H1 (cell line): ENCODE measurements at regions not wholly inside any gene's neighbourhood (a gene's known extent, or its start where the extent isn't known, plus 50 kb on each side); places are given as distances from the start of the nearest gene placed in this dataset.

Source experiments
- CTCF ChIA-PET: fragments of 300-600 bp; sonication (Branson Sonifier 250); formaldehyde crosslinking; loops from one replicate; lab custom pipeline; 2021; ENCODE audit not compliant: partially characterized antibody; lab: Charles Lee
- POLR2A ChIA-PET: fragments of 300-600 bp; sonication (Branson Sonifier 250); formaldehyde crosslinking; loops from one replicate; lab custom pipeline; 2021; ENCODE audit warnings: inconsistent platforms; ENCODE audit not compliant: partially characterized antibody; lab: Charles Lee
- DNase-seq, 2 experiments: peaks; one replicate each; pipeline versions ENCODE4 v3.0.0 to v3.0.0-alpha.2; 2010 to 2022; ENCODE audit warnings: low spot score in 2 of 2, low read depth in 1 of 2, mixed read lengths in 1 of 2
- FAIRE-seq: peaks from 2 replicates; lab custom pipeline; 2011; peaks lifted over from hg19 to GRCh38; lab: Jason Lieb, UNC
- H2AFZ ChIP-seq: 2 replicates; pipeline ENCODE4 v1.8.1; 2012; ENCODE audit warnings: low read length, inconsistent platforms
- H2AK5ac ChIP-seq: 2 replicates; pipeline ENCODE4 v1.6.1; 2013; ENCODE audit warnings: low read depth, low read length
- H2BK120ac ChIP-seq: replicated peaks from 2 replicates; pipeline ENCODE3; 2013; ENCODE audit warnings: low read depth, low read length, inconsistent platforms
- H2BK12ac ChIP-seq: 2 replicates; pipeline ENCODE4 v1.6.1; 2013; ENCODE audit warnings: low read depth, low read length
- H2BK15ac ChIP-seq: 2 replicates; pipeline ENCODE4 v1.6.1; 2013; ENCODE audit warnings: low read length
- H2BK20ac ChIP-seq: 2 replicates; pipeline ENCODE4 v1.6.1; 2013; ENCODE audit warnings: low read length
- H2BK5ac ChIP-seq: 2 replicates; pipeline ENCODE4 v1.6.1; 2013; ENCODE audit warnings: low read depth, low read length
- H3K14ac ChIP-seq: 2 replicates; pipeline ENCODE4 v1.6.1; 2013; ENCODE audit warnings: inconsistent platforms; ENCODE audit not compliant: insufficient read length
- H3K18ac ChIP-seq: 2 replicates; pipeline ENCODE4 v1.6.1; 2013; ENCODE audit warnings: low read length; ENCODE audit errors: extremely low read depth
- H3K23ac ChIP-seq: 2 replicates; pipeline ENCODE4 v1.6.1; 2013; ENCODE audit warnings: inconsistent platforms; ENCODE audit not compliant: insufficient read length
- H3K23me2 ChIP-seq: 2 replicates; pipeline ENCODE4 v1.6.1; 2013; ENCODE audit warnings: low read depth, low read length
- H3K27ac ChIP-seq: 2 replicates; pipeline ENCODE4 v1.6.1; 2011; ENCODE audit warnings: low read depth, low read length, inconsistent platforms
- H3K27me3 ChIP-seq, 4 experiments: replicated peaks in 1 of 4; 1 replicate in 1 of 4; 2 replicates in 3 of 4; pipeline versions ENCODE4 v1.6.1 to v1.8.1; 2011 to 2013; ENCODE audit warnings: low read length in 3 of 4, mild to moderate bottlenecking in 3 of 4, inconsistent platforms in 2 of 4, mixed read lengths in 2 of 4, moderate library complexity in 1 of 4; ENCODE audit not compliant: control insufficient read depth in 3 of 4, insufficient read depth in 3 of 4; ENCODE audit errors: extremely low read depth in 1 of 4
- H3K36me3 ChIP-seq, 4 experiments: 2 replicates each; pipeline versions ENCODE4 v1.6.1 to v1.8.1; 2011 to 2013; ENCODE audit warnings: mild to moderate bottlenecking in 4 of 4, low read length in 3 of 4, moderate library complexity in 2 of 4, control low read depth in 1 of 4, inconsistent platforms in 1 of 4; ENCODE audit not compliant: insufficient read depth in 4 of 4, control insufficient read depth in 2 of 4
- H3K4ac ChIP-seq: replicated peaks from 2 replicates; pipeline ENCODE3; 2013; ENCODE audit warnings: low read length, low read depth, mixed read lengths, inconsistent platforms; ENCODE audit not compliant: insufficient read length
- H3K4me1 ChIP-seq, 4 experiments: replicated peaks in 1 of 4; 1 replicate in 1 of 4; 2 replicates in 3 of 4; pipeline versions ENCODE4 v1.6.1 to v1.8.1; 2011 to 2013; ENCODE audit warnings: low read length in 3 of 4, inconsistent platforms in 2 of 4, mixed read lengths in 1 of 4; ENCODE audit not compliant: insufficient read depth in 4 of 4, control insufficient read depth in 3 of 4
- H3K4me2 ChIP-seq, 2 experiments: 2 replicates each; pipeline versions ENCODE4 v1.6.1 to v1.8.1; 2011 to 2013; ENCODE audit warnings: low read depth in 2 of 2, low read length in 2 of 2, control low read depth in 1 of 2, inconsistent platforms in 1 of 2, mild to moderate bottlenecking in 1 of 2; ENCODE audit not compliant: insufficient read depth in 1 of 2
- H3K4me3 ChIP-seq, 4 experiments: fragments of 200-600, 300-600 bp in 1 of 4; sonication (generic), shearing (Covaris generic), sonication (Bioruptor Twin) in 1 of 4; 2 replicates each; pipeline versions ENCODE4 v1.5.1 to v1.8.1; 2011 to 2016; ENCODE audit warnings: low read length in 4 of 4, low read depth in 3 of 4, control low read depth in 2 of 4, inconsistent platforms in 2 of 4, mild to moderate bottlenecking in 2 of 4, mixed read lengths in 1 of 4, moderate library complexity in 1 of 4; ENCODE audit not compliant: insufficient read depth in 2 of 4; ENCODE audit errors: extremely low read depth in 1 of 4
- H3K56ac ChIP-seq: replicated peaks from 2 replicates; pipeline ENCODE3; 2013; ENCODE audit warnings: low read depth, mild to moderate bottlenecking, mixed read lengths, low read length, inconsistent platforms; ENCODE audit not compliant: insufficient read length
- H3K79me1 ChIP-seq: 2 replicates; pipeline ENCODE4 v1.6.1; 2013; ENCODE audit warnings: low read depth, low read length, control low read depth
- H3K79me2 ChIP-seq, 2 experiments: 2 replicates each; pipeline versions ENCODE4 v1.6.1 to v1.8.1; 2012 to 2013; ENCODE audit warnings: low read length in 2 of 2, mild to moderate bottlenecking in 2 of 2, inconsistent platforms in 1 of 2; ENCODE audit not compliant: insufficient read depth in 2 of 2, control insufficient read depth in 1 of 2
- H3K9ac ChIP-seq, 4 experiments: replicated peaks in 1 of 4; 1 replicate in 1 of 4; 2 replicates in 3 of 4; pipeline versions ENCODE4 v1.6.1 to v1.8.1; 2011 to 2013; ENCODE audit warnings: low read depth in 3 of 4, low read length in 3 of 4, control low read depth in 2 of 4, mild to moderate bottlenecking in 2 of 4, moderate library complexity in 2 of 4, inconsistent platforms in 1 of 4; ENCODE audit errors: extremely low read depth in 1 of 4
- H3K9me3 ChIP-seq, 2 experiments: 2 replicates each; pipeline versions ENCODE4 v1.6.1 to v1.8.1; 2012 to 2013; ENCODE audit warnings: mild to moderate bottlenecking in 2 of 2, moderate library complexity in 2 of 2, control low read depth in 1 of 2, inconsistent platforms in 1 of 2, low read depth in 1 of 2, low read length in 1 of 2, mixed read lengths in 1 of 2; ENCODE audit not compliant: insufficient read depth in 2 of 2
- H4K20me1 ChIP-seq, 2 experiments: replicated peaks in 1 of 2; 2 replicates each; pipeline versions ENCODE3 to v1.8.1; 2011 to 2013; ENCODE audit warnings: inconsistent platforms in 2 of 2, low read length in 2 of 2, mild to moderate bottlenecking in 1 of 2; ENCODE audit not compliant: insufficient read depth in 2 of 2, control insufficient read depth in 1 of 2
- H4K5ac ChIP-seq: 2 replicates; pipeline ENCODE4 v1.6.1; 2013; ENCODE audit warnings: low read length, low read depth, mixed read lengths, inconsistent platforms; ENCODE audit not compliant: insufficient read length
- H4K8ac ChIP-seq: 2 replicates; pipeline ENCODE4 v1.8.0; 2013; ENCODE audit warnings: mild to moderate bottlenecking, moderate library complexity, low read length, inconsistent platforms; ENCODE audit not compliant: insufficient read depth; ENCODE audit errors: extremely low read depth
- H4K91ac ChIP-seq: replicated peaks from 2 replicates; pipeline ENCODE3; 2013; ENCODE audit warnings: low read length, mixed read lengths, inconsistent platforms; ENCODE audit not compliant: insufficient read length
- ASH2L ChIP-seq: fragments of 200-600, 300-600 bp; sonication (generic); IDR thresholded peaks from one replicate; pipeline ENCODE4 v1.7.1; 2017; ENCODE audit warnings: low read length
- BACH1 ChIP-seq: IDR thresholded peaks from 2 replicates; pipeline ENCODE4 v1.6.1; 2012; ENCODE audit warnings: low read length, improper control_type of control experiment
- CEBPB ChIP-seq: IDR thresholded peaks from 2 replicates; pipeline ENCODE4 v1.6.1; 2012; ENCODE audit warnings: low read depth, low read length
- EGR1 ChIP-seq: IDR thresholded peaks from 2 replicates; pipeline ENCODE4 v1.6.1; 2011; ENCODE audit warnings: low read depth, low read length, borderline replicate concordance
- EZH2 ChIP-seq: fragments of 200-600 bp; sonication (generic); IDR thresholded peaks from 2 replicates; pipeline ENCODE4 v1.7.1; 2012; ENCODE audit warnings: low read depth, mild to moderate bottlenecking, moderate library complexity, low read length, inconsistent platforms; ENCODE audit not compliant: severe bottlenecking
- FOSL1 ChIP-seq: IDR thresholded peaks from 2 replicates; pipeline ENCODE4 v1.6.1; 2011; ENCODE audit warnings: mild to moderate bottlenecking, low read depth, low read length, moderate library complexity; ENCODE audit not compliant: insufficient read depth
- GABPA ChIP-seq: IDR thresholded peaks from 2 replicates; pipeline ENCODE4 v1.6.1; 2011; ENCODE audit warnings: mild to moderate bottlenecking, low read length, moderate library complexity, borderline replicate concordance; ENCODE audit not compliant: insufficient read depth
- GTF2F1 ChIP-seq: IDR thresholded peaks from 2 replicates; pipeline ENCODE4 v1.6.1; 2012; ENCODE audit warnings: low read depth, low read length, improper control_type of control experiment, borderline replicate concordance
- PHF8 ChIP-seq: fragments of 200-600 bp; sonication (generic); conservative IDR thresholded peaks from 2 replicates; pipeline ENCODE4 v1.7.1; 2012; ENCODE audit warnings: low read depth, mild to moderate bottlenecking, inconsistent platforms, low read length, moderate library complexity
- SIN3A ChIP-seq, 2 experiments: IDR thresholded peaks in 1 of 2; conservative IDR thresholded peaks in 1 of 2; 2 replicates each; pipeline ENCODE4 v1.6.1; 2011 to 2012; ENCODE audit warnings: low read length in 2 of 2, improper control_type of control experiment in 1 of 2, low read depth in 1 of 2, mild to moderate bottlenecking in 1 of 2
- SIX5 ChIP-seq: IDR thresholded peaks from 2 replicates; pipeline ENCODE4 v1.6.1; 2011; ENCODE audit warnings: mild to moderate bottlenecking, low read depth, low read length
- SUZ12 ChIP-seq: fragments of 200-600 bp; sonication (generic); IDR thresholded peaks from 2 replicates; pipeline ENCODE4 v1.6.1; 2012; ENCODE audit warnings: mild to moderate bottlenecking, inconsistent platforms, low read length, moderate library complexity, mixed read lengths
- TCF12 ChIP-seq: IDR thresholded peaks from 2 replicates; pipeline ENCODE4 v1.6.1; 2011; ENCODE audit warnings: low read depth, mild to moderate bottlenecking, low read length
- WGBS, 2 experiments: shearing (Covaris generic) in 1 of 2; methylation state at CpG; one replicate each; pipeline versions ENCODE4 v1.1.6 to v1.1.7; 2013 to 2015; ENCODE audit warnings: low lambda C conversion rate in 2 of 2, mixed read lengths in 2 of 2, inconsistent platforms in 1 of 2, low coverage in 1 of 2, missing lambda C conversion rate in 1 of 2; ENCODE audit not compliant: insufficient replicate concordance in 2 of 2, insufficient coverage in 1 of 2, insufficient read length in 1 of 2; ENCODE audit errors: extremely low coverage in 1 of 2, missing lambda C conversion rate in 1 of 2; 5-methylcytosine and 5-hydroxymethylcytosine counted together
- TF ChIP-seq, protein P1 (sequence below): IDR thresholded peaks from 2 replicates; pipeline ENCODE4 v1.6.1; 2011; ENCODE audit warnings: low read length, improper control_type of control experiment

DNA sequence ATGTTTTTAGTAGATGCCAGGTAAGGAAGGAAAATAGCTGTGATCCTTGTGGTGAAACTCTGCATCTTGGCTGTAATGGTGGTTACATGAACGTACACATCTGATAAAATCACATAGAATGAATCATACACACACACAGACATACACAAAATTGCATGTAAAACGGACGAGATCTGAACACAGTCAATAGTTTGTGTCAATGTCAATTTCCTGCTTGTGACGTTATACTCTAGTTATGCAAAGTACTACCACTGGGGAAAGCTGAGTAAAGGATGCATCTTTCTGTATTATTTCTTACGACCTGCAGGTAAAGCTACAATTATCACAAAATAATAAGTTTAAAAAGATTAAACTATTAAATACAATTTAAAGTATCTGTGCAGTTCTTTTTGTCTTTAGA is 493.7 kb upstream of the ZP4 start:
- Histone ChIP-seq H2BK5ac (no peak overlapping the region; the same call in 1 of the 2 replicates), H2BK15ac (no peak overlapping the region), H4K8ac (no peak overlapping the region), H3K23ac (no peak overlapping the region), H3K23me2 (no peaks in the 10 kb centered on the region), H2AK5ac (no peak overlapping the region), H3K27me3 (no peaks in the 10 kb centered on the region), H2BK20ac (peak overlapping the region; percentile 24; the same call in 1 of the 2 replicates), H2AFZ (no peak overlapping the region; the same call in 1 of the 2 replicates), H3K4me2 (no peak overlapping the region), H3K56ac (no peak overlapping the region), H3K79me1 (no peaks in the 10 kb centered on the region), H4K91ac (no peak overlapping the region), H3K27ac (no peak overlapping the region), H3K4ac (no peak overlapping the region), H2BK120ac (no peak overlapping the region), H4K5ac (no peak overlapping the region), H3K36me3 (no peaks in the 10 kb centered on the region), H3K14ac (no peak overlapping the region), H3K9me3 (no peaks in the 10 kb centered on the region), H3K9ac (no peak overlapping the region), H3K4me1 (peaks cover 0 to 6% (median 2%) of the 10 kb centered on the region in 4 experiments; a peak in 2 of 7 replicates), H3K4me3 (no peak overlapping the region), H3K79me2 (no peaks in the 10 kb centered on the region), H3K18ac (no peak overlapping the region), H4K20me1 (no peaks in the 10 kb centered on the region), H2BK12ac (no peak overlapping the region)
- WGBS, 2 experiments, result 95% methylated on average over 5 of the region's 5 CpGs; no CpG with 5 or more reads in 1 of the 2 experiments
- no peak for FAIRE-seq
- ChIA-PET POLR2A (no interaction called here), CTCF (interaction anchor here (0.8 kb wide), 1 partner anchor 15 kb away, joined by 3 read pairs; no protein-coding TSS in a partner anchor)
- DNase-seq, result no peak
- no peak for TF ChIP-seq PHF8
- TF ChIP-seq GABPA, result no peak
- no peak for TF ChIP-seq GTF2F1
- no peak for TF ChIP-seq SUZ12
- no peak for TF ChIP-seq SIX5
- TF ChIP-seq SIN3A (conservative IDR thresholded peaks at IDR 0.05 in 1 of 2, IDR thresholded peaks at IDR 0.05 in 1 of 2; ENCODE audit: low read depth in 1 of 2, low read length in 2 of 2), result no peak
- TF ChIP-seq, protein P1, sequence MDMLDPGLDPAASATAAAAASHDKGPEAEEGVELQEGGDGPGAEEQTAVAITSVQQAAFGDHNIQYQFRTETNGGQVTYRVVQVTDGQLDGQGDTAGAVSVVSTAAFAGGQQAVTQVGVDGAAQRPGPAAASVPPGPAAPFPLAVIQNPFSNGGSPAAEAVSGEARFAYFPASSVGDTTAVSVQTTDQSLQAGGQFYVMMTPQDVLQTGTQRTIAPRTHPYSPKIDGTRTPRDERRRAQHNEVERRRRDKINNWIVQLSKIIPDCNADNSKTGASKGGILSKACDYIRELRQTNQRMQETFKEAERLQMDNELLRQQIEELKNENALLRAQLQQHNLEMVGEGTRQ, result no peak
- TF ChIP-seq TCF12, result no peak
- no peak for TF ChIP-seq EGR1
- no peak for TF ChIP-seq EZH2
- TF ChIP-seq FOSL1, result no peak
- no peak for TF ChIP-seq BACH1
- TF ChIP-seq CEBPB, result no peak
- TF ChIP-seq ASH2L, result no peak
